Activated CD8-positive, alpha-beta memory T cell treated with anti-CD3 and anti-CD28 coated beads, Interleukin-2, amount 10 ng/mL, durations not matched to agents 7 days and 5 days (primary cell): ENCODE measurements at regions not wholly inside any gene's neighbourhood (a gene's known extent, or its start where the extent isn't known, plus 50 kb on each side); places are given as distances from the start of the nearest gene placed in this dataset.
"Not testable (repeated sequence)": the region's sequence is repeated elsewhere in the genome, so short reads cannot be mapped to it uniquely, and the experiment has no call there.

Experiments used
- ATAC-seq: fragments of 150-1000 bp; cut with Tn5 transposase; one replicate; pipeline ENCODE4 v1.10.0; 2021; ENCODE audit warnings: moderate library complexity
- CTCF ChIA-PET: fragments of 350-600 bp; sonication (Branson Sonifier 250); formaldehyde crosslinking; loops from one replicate; lab custom pipeline; 2021; ENCODE audit warnings: antibody characterized with exemption; lab: Charles Lee
- DNase-seq: peaks from one replicate; pipeline ENCODE4 v3.0.0-alpha.2; 2020
- H3K27ac Mint-ChIP-seq: one replicate; pipeline ENCODE4 v1.8.0; 2021; ENCODE audit warnings: mild to moderate bottlenecking, mixed read lengths
- H3K27me3 Mint-ChIP-seq: one replicate; pipeline ENCODE4 v1.8.0; 2021; ENCODE audit warnings: mixed read lengths
- H3K36me3 Mint-ChIP-seq: one replicate; pipeline ENCODE4 v1.8.0; 2021; ENCODE audit warnings: mild to moderate bottlenecking, mixed read lengths
- H3K4me1 Mint-ChIP-seq: one replicate; pipeline ENCODE4 v1.8.0; 2021; ENCODE audit warnings: mixed read lengths
- H3K4me3 Mint-ChIP-seq: one replicate; pipeline ENCODE4 v1.8.0; 2021; ENCODE audit warnings: mild to moderate bottlenecking, moderate library complexity, mixed read lengths
- H3K9me3 Mint-ChIP-seq: one replicate; pipeline ENCODE4 v1.8.0; 2022; ENCODE audit warnings: low read depth, mixed read lengths

GRCh38 chr13:105678072-105678471, 857.4 kb downstream of the EFNB2 start:
- Mint-ChIP-seq H3K27ac (no peak overlapping the region), H3K9me3 (no peaks in the 10 kb centered on the region), H3K27me3 (no peaks in the 10 kb centered on the region), H3K36me3 (no peaks in the 10 kb centered on the region), H3K4me1 (no peaks in the 10 kb centered on the region), H3K4me3 (no peak overlapping the region)
- no peak for DNase-seq
- CTCF ChIA-PET: no interaction called here
- ATAC-seq: no peak

GRCh38 chr13:105672881-105673280, 862.6 kb downstream of the EFNB2 start:
- DNase-seq (no peak), ATAC-seq (no peak)
- Mint-ChIP-seq H3K27ac (no peak overlapping the region), H3K9me3 (no peaks in the 10 kb centered on the region), H3K36me3 (no peaks in the 10 kb centered on the region), H3K4me1 (no peaks in the 10 kb centered on the region), H3K27me3 (no peaks in the 10 kb centered on the region), H3K4me3 (no peak overlapping the region)
- CTCF ChIA-PET: no interaction called here

GRCh38 chr13:105671131-105671530, 864.3 kb downstream of the EFNB2 start:
- H3K9me3 Mint-ChIP-seq, ATAC-seq, H3K36me3 Mint-ChIP-seq, CTCF ChIA-PET, DNase-seq, H3K27ac Mint-ChIP-seq, H3K27me3 Mint-ChIP-seq, H3K4me3 Mint-ChIP-seq, H3K4me1 Mint-ChIP-seq: not testable (repeated sequence)

- Mint-ChIP-seq H3K36me3 (no peaks in the 10 kb centered on the region), H3K27ac (no peak overlapping the region), H3K4me1 (no peaks in the 10 kb centered on the region), H3K27me3 (no peaks in the 10 kb centered on the region), H3K4me3 (no peak overlapping the region), H3K9me3 (no peaks in the 10 kb centered on the region)
- no peak for DNase-seq
- no peak for ATAC-seq
- CTCF ChIA-PET: no interaction called here
Measured at GRCh38 chr13:105670179-105670990, 865.1 kb downstream of the EFNB2 start.

GRCh38 chr13:105665284-105665683, 870.2 kb downstream of the EFNB2 start:
- no peak for ATAC-seq
- CTCF ChIA-PET: interaction anchor here (1.5 kb wide), 1 partner anchor 9 kb away, joined by 3 read pairs; no protein-coding TSS in a partner anchor
- no peaks in the 10 kb centered on the region for H3K36me3 Mint-ChIP-seq
- DNase-seq: no peak
- no peaks in the 10 kb centered on the region for H3K9me3 Mint-ChIP-seq
- no peaks in the 10 kb centered on the region for H3K27me3 Mint-ChIP-seq
- no peak overlapping the region for H3K27ac Mint-ChIP-seq
- no peak overlapping the region for H3K4me3 Mint-ChIP-seq
- H3K4me1 Mint-ChIP-seq: no peaks in the 10 kb centered on the region

GRCh38 chr13:105663182-105663581, 872.3 kb downstream of the EFNB2 start:
- Mint-ChIP-seq H3K4me1 (no peaks in the 10 kb centered on the region), H3K9me3 (no peaks in the 10 kb centered on the region), H3K36me3 (no peaks in the 10 kb centered on the region), H3K4me3 (no peak overlapping the region), H3K27ac (no peak overlapping the region), H3K27me3 (no peaks in the 10 kb centered on the region)
- CTCF ChIA-PET: no interaction called here
- ATAC-seq (no peak), DNase-seq (no peak)

GRCh38 chr13:105660561-105660960, 874.9 kb downstream of the EFNB2 start:
- Mint-ChIP-seq H3K36me3 (no peaks in the 10 kb centered on the region), H3K27me3 (no peaks in the 10 kb centered on the region), H3K4me3 (no peak overlapping the region), H3K4me1 (no peaks in the 10 kb centered on the region), H3K9me3 (no peaks in the 10 kb centered on the region), H3K27ac (no peak overlapping the region)
- ATAC-seq (no peak), DNase-seq (no peak)
- CTCF ChIA-PET: no interaction called here

- Mint-ChIP-seq H3K27ac (no peak overlapping the region), H3K4me1 (no peaks in the 10 kb centered on the region), H3K36me3 (no peaks in the 10 kb centered on the region), H3K27me3 (no peaks in the 10 kb centered on the region), H3K9me3 (peaks cover 2% of the 10 kb centered on the region), H3K4me3 (no peak overlapping the region)
- CTCF ChIA-PET: no interaction called here
- DNase-seq (no peak), ATAC-seq (no peak)
Measured at GRCh38 chr13:105658431-105658830, 877.0 kb downstream of the EFNB2 start.

- ATAC-seq: no peak
- Mint-ChIP-seq H3K9me3 (peaks cover 2% of the 10 kb centered on the region), H3K4me1 (no peaks in the 10 kb centered on the region), H3K4me3 (no peak overlapping the region), H3K27me3 (no peaks in the 10 kb centered on the region), H3K27ac (no peak overlapping the region), H3K36me3 (no peaks in the 10 kb centered on the region)
- CTCF ChIA-PET: no interaction called here
- no peak for DNase-seq
Measured at GRCh38 chr13:105655046-105655445, 880.4 kb downstream of the EFNB2 start.

- no peak overlapping the region for H3K27ac Mint-ChIP-seq
- H3K4me1 Mint-ChIP-seq: no peaks in the 10 kb centered on the region
Measured at GRCh38 chr13:105643966-105644365, 891.5 kb downstream of the EFNB2 start.

GRCh38 chr13:105642511-105642958, 892.9 kb downstream of the EFNB2 start:
- Mint-ChIP-seq H3K27me3 (no peaks in the 10 kb centered on the region), H3K4me3 (no peak overlapping the region), H3K36me3 (no peaks in the 10 kb centered on the region), H3K27ac (no peak overlapping the region), H3K4me1 (no peaks in the 10 kb centered on the region), H3K9me3 (peaks cover 8% of the 10 kb centered on the region)
- DNase-seq (no peak), ATAC-seq (no peak)
- CTCF ChIA-PET: no interaction called here

More at GRCh38 chr13:105643966-105644365, 891.5 kb downstream of the EFNB2 start:
- H3K36me3 Mint-ChIP-seq: no peaks in the 10 kb centered on the region
- ATAC-seq (no peak), DNase-seq (no peak)
- H3K4me3 Mint-ChIP-seq: no peak overlapping the region
- H3K27me3 Mint-ChIP-seq: no peaks in the 10 kb centered on the region
- peaks cover 10% of the 10 kb centered on the region for H3K9me3 Mint-ChIP-seq
- CTCF ChIA-PET: no interaction called here

- CTCF ChIA-PET: no interaction called here
- H3K27ac Mint-ChIP-seq: no peak overlapping the region
- peaks cover 8% of the 10 kb centered on the region for H3K9me3 Mint-ChIP-seq
- no peaks in the 10 kb centered on the region for H3K4me1 Mint-ChIP-seq
- ATAC-seq (no peak), DNase-seq (no peak)
- no peaks in the 10 kb centered on the region for H3K36me3 Mint-ChIP-seq
- no peak overlapping the region for H3K4me3 Mint-ChIP-seq
- no peaks in the 10 kb centered on the region for H3K27me3 Mint-ChIP-seq
Measured at GRCh38 chr13:105641121-105641520, 894.3 kb downstream of the EFNB2 start.

- Mint-ChIP-seq H3K4me1 (no peaks in the 10 kb centered on the region), H3K4me3 (no peak overlapping the region), H3K9me3 (peaks cover 4% of the 10 kb centered on the region), H3K27me3 (no peaks in the 10 kb centered on the region), H3K36me3 (no peaks in the 10 kb centered on the region), H3K27ac (no peak overlapping the region)
- DNase-seq: no peak
- CTCF ChIA-PET: no interaction called here
- ATAC-seq: no peak
Measured at GRCh38 chr13:105638426-105638825, 897.0 kb downstream of the EFNB2 start.

GRCh38 chr13:105634059-105634458, 901.4 kb downstream of the EFNB2 start:
- no peaks in the 10 kb centered on the region for H3K27me3 Mint-ChIP-seq
- ATAC-seq (no peak), DNase-seq (no peak)
- no peak overlapping the region for H3K4me3 Mint-ChIP-seq
- no peak overlapping the region for H3K27ac Mint-ChIP-seq
- peaks cover 3% of the 10 kb centered on the region for H3K9me3 Mint-ChIP-seq
- no peaks in the 10 kb centered on the region for H3K36me3 Mint-ChIP-seq
- CTCF ChIA-PET: no interaction called here
- H3K4me1 Mint-ChIP-seq: no peaks in the 10 kb centered on the region
